GM21576 (cell line): ENCODE measurements at regions not wholly inside any gene's neighbourhood (a gene's known extent, or its start where the extent isn't known, plus 50 kb on each side); places are given as distances from the start of the nearest gene placed in this dataset.
A peak's percentile ranks its signal among the peaks of the same experiment; 100 is the strongest.
"Not testable (repeated sequence)": the region's sequence is repeated elsewhere in the genome, so short reads cannot be mapped to it uniquely, and the experiment has no call there.

Source experiments
- ATAC-seq: cut with Tn5 transposase; IDR thresholded peaks from one replicate; pipeline ENCODE4 v1.9.1; 2021; ENCODE audit warnings: mild to moderate bottlenecking, moderate library complexity; ENCODE audit not compliant: unreplicated experiment

GRCh38 chr7:65146118-65146914 is 139.8 kb upstream of the ERV3-1 start:
- not testable (repeated sequence) for ATAC-seq

GRCh38 chr7:65145710-65146109 is 139.2 kb upstream of the ERV3-1 start:
- not testable (repeated sequence) for ATAC-seq

- ATAC-seq, result not testable (repeated sequence)
Observed at GRCh38 chr7:65145008-65145407, 138.5 kb upstream of the ERV3-1 start.

GRCh38 chr7:65144557-65144956 is 138.1 kb upstream of the ERV3-1 start:
- not testable (repeated sequence) for ATAC-seq

- ATAC-seq, result not testable (repeated sequence)
Observed at GRCh38 chr7:65144119-65144518, 137.6 kb upstream of the ERV3-1 start.

- ATAC-seq, result not testable (repeated sequence)
Observed at GRCh38 chr7:65141894-65142293, 135.4 kb upstream of the ERV3-1 start.

GRCh38 chr7:65141405-65141778 is 134.9 kb upstream of the ERV3-1 start:
- not testable (repeated sequence) for ATAC-seq

- ATAC-seq, result not testable (repeated sequence)
Observed at GRCh38 chr7:65140543-65141404, 134.3 kb upstream of the ERV3-1 start.

GRCh38 chr7:65136850-65137249 is 130.4 kb upstream of the ERV3-1 start:
- not testable (repeated sequence) for ATAC-seq

GRCh38 chr7:65133087-65133486 is 126.6 kb upstream of the ERV3-1 start:
- ATAC-seq, result not testable (repeated sequence)

- ATAC-seq, result not testable (repeated sequence)
Observed at GRCh38 chr7:65132256-65132655, 125.8 kb upstream of the ERV3-1 start.

GRCh38 chr7:65127364-65127763 is 120.9 kb upstream of the ERV3-1 start:
- not testable (repeated sequence) for ATAC-seq

- ATAC-seq, result not testable (repeated sequence)
Observed at GRCh38 chr7:65124600-65124999, 118.1 kb upstream of the ERV3-1 start.

- ATAC-seq, result not testable (repeated sequence)
Observed at GRCh38 chr7:65105650-65106203, 99.2 kb upstream of the ERV3-1 start.

- ATAC-seq, result not testable (repeated sequence)
Observed at GRCh38 chr7:65100499-65100898, 94.0 kb upstream of the ERV3-1 start.

- not testable (repeated sequence) for ATAC-seq
Observed at GRCh38 chr7:65081669-65082055, 75.2 kb upstream of the ERV3-1 start.

GRCh38 chr7:65080799-65081668 is 74.5 kb upstream of the ERV3-1 start:
- ATAC-seq, result peak; percentile 99

- not testable (repeated sequence) for ATAC-seq
Observed at GRCh38 chr7:65074959-65075358, 68.5 kb upstream of the ERV3-1 start.

GRCh38 chr7:65073160-65073559 is 66.7 kb upstream of the ERV3-1 start:
- not testable (repeated sequence) for ATAC-seq

GRCh38 chr7:65071854-65072431 is 65.5 kb upstream of the ERV3-1 start:
- ATAC-seq, result not testable (repeated sequence)
